NCI-H1048 (cell line): ENCODE measurements at regions not wholly inside any gene's neighbourhood (a gene's known extent, or its start where the extent isn't known, plus 50 kb on each side); places are given as distances from the start of the nearest gene placed in this dataset.

Source experiments
- DNase-seq: peaks from one replicate; lab custom pipeline; 2025; lab: John Stamatoyannopoulos, UW

GRCh38 chr12:41762691-41763090, 382.0 kb downstream of the GXYLT1 start:
- DNase-seq, result no peak

- DNase-seq, result no peak
Observed at GRCh38 chr12:41745593-41745992, 399.1 kb downstream of the GXYLT1 start.

DNA sequence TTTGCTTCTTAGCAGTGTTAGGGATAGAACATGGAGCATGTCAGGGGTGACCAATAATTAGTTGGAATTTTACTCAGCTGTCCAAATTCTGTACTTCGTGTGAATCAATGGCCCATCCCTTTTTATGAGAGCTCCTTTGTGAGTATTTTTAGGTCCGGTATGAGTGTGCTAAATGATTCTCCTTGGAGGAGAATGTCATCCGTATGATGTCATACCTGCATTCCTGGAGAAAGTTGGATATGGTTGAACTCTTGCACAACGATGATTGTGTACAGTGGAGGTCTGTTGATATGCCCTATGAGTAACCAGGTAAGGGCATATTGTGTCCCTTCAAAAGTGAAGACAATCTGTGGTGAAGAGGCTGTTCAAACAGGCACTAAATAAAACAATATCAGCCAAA, 400.8 kb downstream of the GXYLT1 start:
- DNase-seq, result no peak

DNA sequence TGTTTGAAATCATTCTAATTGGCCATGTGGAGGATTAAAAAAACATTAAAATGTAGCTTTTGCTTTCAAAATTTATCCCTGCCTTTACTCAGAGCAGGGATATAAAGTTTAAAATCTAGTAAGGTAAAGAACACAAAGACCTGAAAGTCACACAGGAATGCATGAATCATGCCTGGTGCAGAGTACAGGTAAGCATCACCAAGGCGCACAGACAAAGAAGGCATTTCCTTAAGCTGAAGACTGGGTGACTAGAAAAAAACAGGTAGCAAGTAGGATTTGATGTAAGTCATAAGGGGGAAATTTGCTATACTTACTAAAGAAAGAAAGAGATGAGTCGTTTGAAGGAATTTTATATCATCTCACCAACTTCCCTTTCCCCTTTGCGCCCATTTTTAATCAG, 405.6 kb downstream of the GXYLT1 start:
- no peak for DNase-seq

DNA sequence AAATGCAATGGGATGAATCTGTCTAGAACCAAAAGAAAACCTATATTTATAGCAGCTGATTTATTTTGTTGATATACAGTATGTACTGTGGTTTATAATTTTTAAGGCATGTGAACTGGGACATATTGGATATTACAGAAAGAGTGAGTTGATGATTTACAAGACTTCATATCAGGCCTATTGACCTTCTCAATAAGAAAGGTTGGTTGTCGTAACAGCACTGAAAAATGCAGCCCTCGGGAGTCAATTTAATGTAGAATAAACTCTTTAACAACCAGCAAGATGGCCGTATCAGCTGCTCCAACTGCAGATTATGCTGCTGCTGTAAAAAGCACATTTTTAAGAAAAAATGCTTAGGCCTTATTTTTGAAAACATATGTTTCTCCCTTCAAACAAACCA, 407.3 kb downstream of the GXYLT1 start:
- DNase-seq, result no peak

- DNase-seq, result no peak
Observed at GRCh38 chr12:41736436-41736835, 408.2 kb downstream of the GXYLT1 start.

- DNase-seq, result no peak
Observed at GRCh38 chr12:41731691-41732090, 413.0 kb downstream of the GXYLT1 start.

DNA sequence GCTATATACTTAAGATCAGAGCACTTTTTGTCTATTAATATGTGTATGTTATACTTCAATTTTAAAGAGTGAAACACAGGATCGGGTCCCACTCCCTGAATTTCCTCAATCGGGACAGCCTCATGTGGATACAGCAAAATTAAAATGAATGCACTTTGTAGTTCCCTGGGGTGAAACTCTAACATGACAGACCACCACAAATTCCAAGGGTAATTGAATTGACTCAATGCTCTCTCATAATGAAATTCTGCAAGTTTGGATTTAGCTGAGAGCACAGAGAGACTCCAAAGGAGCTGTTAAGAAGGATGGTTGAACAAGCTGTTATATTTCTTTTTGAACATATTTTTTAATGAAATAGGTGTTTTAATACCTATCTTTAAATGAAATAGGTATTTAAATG, 413.6 kb downstream of the GXYLT1 start:
- no peak for DNase-seq

- DNase-seq, result no peak
Observed at GRCh38 chr12:41724216-41724615, 420.5 kb downstream of the GXYLT1 start.

- no peak for DNase-seq
Observed at GRCh38 chr12:41719214-41719613, 425.5 kb downstream of the GXYLT1 start.

DNA sequence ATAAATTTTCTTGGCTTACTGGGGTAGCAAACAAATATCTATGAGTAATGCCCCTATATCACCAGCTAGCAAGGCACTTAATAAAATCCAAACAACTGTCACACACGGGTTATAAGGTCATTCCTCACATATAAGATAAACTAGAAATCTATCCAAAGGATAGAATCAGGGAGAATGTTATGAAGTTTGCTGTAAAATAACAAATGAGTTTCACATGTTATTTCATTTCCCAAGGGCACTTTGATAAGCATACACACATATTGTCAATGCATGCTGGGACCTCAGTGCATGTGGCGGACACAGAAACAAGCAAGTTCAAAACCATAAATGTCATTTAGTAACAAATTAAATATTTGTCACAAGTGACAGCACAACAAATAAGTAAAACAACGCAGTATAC, 429.4 kb downstream of the GXYLT1 start:
- DNase-seq, result no peak

DNA sequence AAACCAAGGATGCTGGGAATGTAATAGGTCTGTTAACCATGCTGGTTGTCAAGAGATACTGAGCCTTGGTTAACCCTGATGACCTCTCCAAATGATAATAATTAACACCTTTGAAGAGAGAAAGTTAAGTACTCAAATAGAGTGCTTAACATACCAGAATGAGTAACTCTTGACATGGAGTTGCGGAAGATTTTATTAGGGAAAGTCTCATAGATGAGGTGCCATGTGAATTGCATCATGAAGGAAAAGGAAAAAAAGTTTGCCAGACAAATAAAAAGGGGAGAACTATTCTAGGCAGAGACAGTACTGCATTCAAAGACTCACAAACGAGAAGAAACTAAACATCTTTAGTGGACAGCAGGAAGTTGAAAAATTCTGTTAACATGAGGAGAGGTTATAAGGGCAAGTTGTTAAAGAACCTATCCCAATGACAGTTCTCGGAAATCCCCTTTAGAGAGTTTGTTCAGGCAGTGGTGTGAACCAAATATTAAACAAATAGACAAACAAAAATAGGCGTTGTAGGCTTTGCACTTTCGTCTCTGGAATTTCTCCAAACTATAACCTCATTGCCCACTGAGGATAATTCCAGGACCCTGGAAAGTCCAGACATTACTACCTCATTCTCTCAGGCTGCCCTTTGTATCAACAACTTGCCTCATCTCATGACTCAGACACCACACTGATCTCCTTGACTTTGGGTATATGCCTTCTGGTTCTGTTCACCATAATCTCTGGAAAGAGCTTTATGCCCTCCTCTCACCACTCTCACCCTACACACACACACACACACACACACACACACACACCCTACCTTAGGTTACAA, 435.0 kb downstream of the GXYLT1 start:
- DNase-seq, result no peak

DNA sequence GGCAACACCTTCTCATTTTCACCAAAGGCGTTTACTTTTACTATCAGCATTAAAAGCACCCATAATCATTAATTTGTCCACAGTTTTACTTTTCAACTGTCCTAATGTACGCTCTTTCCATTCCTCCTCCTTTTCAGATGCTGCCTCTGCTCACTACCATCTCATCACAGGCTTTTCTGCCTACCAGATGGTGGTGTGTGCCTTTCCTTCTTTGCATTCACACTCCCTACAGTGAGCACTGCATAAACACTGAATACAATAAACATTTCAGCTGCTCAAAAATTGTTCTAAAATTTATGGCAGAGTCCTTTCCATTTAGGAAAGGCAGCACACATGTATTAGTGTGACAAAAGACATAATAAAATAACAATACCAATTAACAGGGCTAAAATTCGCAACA, 435.7 kb downstream of the GXYLT1 start:
- DNase-seq, result no peak

DNA sequence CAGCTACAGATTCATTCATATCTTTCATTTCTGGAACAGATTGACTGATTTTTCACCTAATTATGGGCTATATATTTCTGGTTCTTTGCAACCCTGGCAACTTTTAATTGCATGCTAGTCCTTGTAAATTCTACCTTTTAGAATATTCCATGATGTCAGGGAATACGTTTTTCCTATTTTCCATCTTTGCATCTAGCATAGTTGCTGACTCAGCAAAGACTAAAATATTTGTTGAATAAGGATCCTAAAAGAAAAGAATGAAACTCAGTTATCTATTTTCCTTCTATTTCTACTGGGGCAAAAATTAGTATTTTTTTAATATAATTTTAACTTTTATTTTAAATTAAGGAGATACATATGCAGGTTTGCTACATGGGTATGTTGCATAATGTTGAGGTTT, 438.3 kb downstream of the GXYLT1 start:
- DNase-seq, result no peak

DNA sequence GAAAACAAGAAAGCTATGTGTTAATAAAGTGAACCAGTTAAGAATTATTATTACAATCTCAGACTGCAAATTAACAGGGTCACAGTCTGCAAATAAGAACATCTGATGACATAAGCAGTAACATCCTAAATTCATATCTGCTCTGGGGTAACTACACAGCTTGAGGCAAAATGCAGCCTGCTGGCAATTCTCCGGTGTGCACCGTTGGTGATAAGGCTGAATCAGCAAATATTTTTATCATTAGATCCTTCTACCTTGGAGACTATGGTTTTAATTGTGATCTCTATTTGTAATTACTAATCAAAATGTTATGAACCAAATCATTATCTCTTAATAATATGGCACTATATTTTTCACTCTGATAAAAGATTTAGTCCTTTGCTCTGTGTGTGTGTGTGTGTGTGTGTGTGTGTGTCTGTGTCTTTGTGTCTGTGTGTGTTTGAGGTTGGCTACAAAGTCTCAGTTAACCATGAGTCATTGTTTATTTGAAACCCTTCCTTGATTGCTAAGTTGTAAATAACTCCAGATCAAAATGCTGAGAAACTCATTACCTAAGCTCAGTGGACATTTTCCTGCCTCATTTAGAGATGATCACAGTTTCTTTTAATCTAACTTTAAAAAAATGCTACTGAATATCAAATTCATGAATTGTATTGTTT, 442.6 kb downstream of the GXYLT1 start:
- no peak for DNase-seq

- no peak for DNase-seq
Observed at GRCh38 chr12:41700940-41701339, 443.7 kb downstream of the GXYLT1 start.

DNA sequence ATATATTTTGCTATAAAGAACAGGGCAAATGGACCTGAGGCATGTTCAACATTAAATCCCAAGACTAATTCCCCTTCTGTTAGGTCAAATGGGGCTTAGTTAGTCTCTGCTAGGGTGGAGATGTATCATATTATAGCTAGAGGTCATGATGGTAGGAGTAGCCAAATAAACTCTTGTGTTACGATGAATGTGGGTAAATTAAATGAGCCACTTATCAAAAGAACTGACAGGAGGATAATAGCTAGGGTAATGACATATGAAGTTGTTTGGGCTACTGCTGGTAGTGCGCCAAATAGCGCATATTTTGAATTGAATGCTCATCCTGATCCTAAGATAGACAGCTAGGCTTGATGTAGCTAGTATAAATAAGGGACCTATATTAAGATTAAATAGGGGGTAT, 445.0 kb downstream of the GXYLT1 start:
- DNase-seq, result no peak

- no peak for DNase-seq
Observed at GRCh38 chr12:41697161-41697560, 447.5 kb downstream of the GXYLT1 start.

DNA sequence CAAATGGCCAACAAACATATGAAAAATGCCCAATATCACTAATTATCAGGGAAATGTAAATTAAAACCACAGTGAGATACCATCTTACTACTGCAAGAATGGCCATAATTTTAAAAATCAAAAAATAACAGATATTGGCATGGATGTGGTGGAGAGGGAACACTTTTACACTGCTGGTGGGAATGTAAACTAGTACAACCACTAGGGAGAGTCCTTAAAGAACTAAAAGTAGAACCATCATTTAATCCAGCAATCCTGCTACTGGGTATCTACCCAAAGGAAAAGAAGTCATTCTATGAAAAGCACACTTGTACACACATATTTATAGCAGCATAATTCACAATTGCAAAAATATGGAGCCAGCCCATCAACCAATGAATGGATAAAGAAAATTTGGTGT, 459.7 kb downstream of the GXYLT1 start:
- no peak for DNase-seq

DNA sequence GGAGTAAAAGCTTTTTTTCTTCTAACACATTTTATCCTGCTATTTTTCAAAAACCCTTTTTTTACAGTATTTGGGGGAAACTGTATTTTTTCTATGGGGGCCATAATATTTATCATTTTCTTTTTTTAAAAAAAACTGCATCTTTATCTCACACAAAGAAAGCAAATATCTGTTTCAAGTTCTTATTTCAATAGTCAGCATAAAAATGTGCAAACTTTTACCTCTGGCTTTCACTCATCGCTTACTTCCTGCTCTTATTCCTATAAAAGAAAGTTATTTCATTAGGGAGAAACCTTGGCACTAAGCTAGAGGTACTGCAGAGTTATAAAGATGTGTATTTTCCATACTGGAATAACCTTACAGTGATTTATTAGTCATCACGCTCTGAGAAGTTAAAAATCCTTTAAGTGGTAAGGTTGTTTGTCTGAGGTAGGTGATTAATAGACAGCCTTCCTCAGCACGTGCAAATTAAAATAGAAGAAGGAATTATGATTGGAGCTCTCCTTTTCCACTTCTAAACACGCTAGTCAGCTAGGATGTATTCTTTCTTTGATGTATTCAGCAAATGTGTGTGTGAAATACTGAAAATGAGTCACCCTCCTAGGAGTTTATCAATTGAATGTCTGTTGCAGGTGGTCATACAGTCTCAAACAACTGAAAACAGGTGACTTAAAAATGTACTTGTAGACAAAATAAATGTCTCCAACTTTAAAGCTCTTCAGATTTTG, 461.0 kb downstream of the GXYLT1 start:
- no peak for DNase-seq

- no peak for DNase-seq
Observed at GRCh38 chr12:41683023-41683422, 461.7 kb downstream of the GXYLT1 start.

- no peak for DNase-seq
Observed at GRCh38 chr12:41681898-41682297, 462.8 kb downstream of the GXYLT1 start.

GRCh38 chr12:41680155-41680554, 464.5 kb downstream of the GXYLT1 start:
- no peak for DNase-seq
